ENCODE measurements at regions not wholly inside any gene's neighbourhood (a gene's known extent, or its start where the extent isn't known, plus 50 kb on each side); places are given as distances from the start of the nearest gene placed in this dataset.

DNA sequence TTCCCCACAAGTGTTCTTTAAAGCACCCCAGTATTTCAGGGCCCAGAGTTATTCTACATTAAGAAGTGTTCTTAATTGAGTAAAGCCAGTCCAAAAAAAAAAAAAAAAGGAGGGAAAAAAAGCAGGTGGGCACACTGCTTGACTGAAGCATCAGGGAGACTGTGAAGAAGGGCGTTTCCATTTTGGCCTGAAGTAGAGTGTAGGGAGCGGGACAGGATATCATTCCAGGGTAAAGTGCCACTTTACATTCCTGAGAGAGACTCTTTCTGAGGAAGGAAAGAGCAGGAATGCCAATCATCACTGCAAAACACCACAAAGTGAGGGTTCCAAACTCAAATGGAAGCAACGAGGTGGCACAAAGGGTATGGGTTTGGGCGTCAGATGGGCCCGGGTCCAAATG lies 54.1 kb upstream of the BEND6 start:
- TF ChIP-seq, protein P1, sequence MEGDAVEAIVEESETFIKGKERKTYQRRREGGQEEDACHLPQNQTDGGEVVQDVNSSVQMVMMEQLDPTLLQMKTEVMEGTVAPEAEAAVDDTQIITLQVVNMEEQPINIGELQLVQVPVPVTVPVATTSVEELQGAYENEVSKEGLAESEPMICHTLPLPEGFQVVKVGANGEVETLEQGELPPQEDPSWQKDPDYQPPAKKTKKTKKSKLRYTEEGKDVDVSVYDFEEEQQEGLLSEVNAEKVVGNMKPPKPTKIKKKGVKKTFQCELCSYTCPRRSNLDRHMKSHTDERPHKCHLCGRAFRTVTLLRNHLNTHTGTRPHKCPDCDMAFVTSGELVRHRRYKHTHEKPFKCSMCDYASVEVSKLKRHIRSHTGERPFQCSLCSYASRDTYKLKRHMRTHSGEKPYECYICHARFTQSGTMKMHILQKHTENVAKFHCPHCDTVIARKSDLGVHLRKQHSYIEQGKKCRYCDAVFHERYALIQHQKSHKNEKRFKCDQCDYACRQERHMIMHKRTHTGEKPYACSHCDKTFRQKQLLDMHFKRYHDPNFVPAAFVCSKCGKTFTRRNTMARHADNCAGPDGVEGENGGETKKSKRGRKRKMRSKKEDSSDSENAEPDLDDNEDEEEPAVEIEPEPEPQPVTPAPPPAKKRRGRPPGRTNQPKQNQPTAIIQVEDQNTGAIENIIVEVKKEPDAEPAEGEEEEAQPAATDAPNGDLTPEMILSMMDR (IDR thresholded peaks at IDR 0.05), result no peak
- no peak for TF ChIP-seq EZH2 (IDR thresholded peaks at IDR 0.05; ENCODE audit: borderline replicate concordance, insufficient read depth, low read depth, low read length, poor library complexity, severe bottlenecking)

All from B cell (primary cell).